HG02678 (cell line): ENCODE measurements at regions not wholly inside any gene's neighbourhood (a gene's known extent, or its start where the extent isn't known, plus 50 kb on each side); places are given as distances from the start of the nearest gene placed in this dataset.

Experiments used
- ATAC-seq: cut with Tn5 transposase; IDR thresholded peaks from one replicate; pipeline ENCODE4 v1.9.1; 2021; ENCODE audit warnings: mild to moderate bottlenecking, moderate library complexity; ENCODE audit not compliant: unreplicated experiment

DNA sequence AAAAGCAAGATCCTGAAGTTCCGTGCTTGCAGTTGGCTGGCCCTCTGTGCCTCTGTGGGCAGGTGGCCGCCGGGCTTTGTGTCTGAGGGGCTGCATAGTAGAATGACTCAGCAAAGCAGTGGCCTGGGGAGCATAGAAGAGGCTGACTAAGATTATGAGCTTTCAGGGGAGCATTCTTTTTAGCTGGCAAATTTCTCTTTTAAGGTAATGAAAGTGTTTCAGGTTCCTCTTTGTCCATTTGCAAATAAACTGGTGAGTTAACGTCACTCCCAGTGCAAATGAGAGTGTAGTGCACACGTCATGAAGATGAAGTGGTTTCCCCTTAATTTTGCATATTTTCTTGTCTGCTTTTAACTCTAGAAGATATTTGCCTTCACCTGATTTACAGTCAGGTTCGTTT is 98.6 kb downstream of the BCL2L11 start:
- peak; percentile 88 for ATAC-seq

DNA sequence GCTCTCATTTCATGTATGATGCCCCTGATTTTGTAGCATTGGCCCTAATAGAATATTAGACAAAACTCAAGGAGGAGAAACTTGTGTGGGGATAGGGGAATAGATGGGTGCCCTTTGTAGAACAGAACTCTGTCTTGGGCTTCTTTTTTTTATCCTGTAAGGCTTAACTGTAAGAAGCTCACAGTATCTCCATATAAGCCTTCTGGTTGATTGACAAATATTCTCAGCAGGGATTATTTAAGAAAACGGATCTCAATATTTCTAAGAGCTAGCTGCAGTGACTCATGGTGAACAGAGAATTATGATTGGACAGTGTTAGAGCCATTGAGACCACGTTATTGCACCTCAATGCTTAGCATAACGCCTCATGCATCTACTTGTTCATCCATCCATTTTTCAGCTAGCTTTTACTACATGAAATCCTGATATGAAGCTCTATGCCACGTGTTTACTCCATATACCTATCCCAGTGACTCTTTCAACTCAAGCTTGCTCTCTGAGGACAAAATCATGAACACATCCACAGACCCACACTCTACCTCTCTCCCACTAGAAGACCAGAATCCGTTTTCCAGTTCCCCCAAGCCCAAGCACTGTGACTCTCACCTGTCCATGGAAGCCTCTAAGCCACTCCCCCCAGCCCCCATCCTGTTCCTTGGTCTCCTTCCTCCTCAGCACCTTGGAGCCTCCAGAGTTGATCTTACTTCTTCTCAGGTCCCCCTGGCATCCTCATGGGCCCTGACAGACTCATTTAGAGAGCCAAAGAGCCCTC is 99.2 kb downstream of the BCL2L11 start:
- no peak for ATAC-seq

DNA sequence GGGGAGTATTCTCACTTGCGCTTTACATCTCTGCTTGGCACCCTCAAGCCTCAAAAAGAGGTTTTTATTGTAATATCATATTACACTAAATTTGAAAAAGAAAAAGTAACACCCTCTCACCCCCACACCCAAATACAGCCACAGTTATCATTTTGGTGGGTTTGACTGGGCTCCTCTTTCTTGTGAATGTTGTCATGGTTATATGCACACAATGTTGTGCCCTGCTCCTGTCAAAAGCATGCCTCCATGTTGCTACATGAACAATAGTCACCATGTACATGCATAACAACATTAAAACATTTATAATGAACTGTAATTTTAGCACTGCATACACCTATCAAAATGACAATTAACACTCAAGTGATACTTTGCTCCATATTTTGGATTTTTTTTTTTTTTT is 100.2 kb downstream of the BCL2L11 start:
- no peak for ATAC-seq

DNA sequence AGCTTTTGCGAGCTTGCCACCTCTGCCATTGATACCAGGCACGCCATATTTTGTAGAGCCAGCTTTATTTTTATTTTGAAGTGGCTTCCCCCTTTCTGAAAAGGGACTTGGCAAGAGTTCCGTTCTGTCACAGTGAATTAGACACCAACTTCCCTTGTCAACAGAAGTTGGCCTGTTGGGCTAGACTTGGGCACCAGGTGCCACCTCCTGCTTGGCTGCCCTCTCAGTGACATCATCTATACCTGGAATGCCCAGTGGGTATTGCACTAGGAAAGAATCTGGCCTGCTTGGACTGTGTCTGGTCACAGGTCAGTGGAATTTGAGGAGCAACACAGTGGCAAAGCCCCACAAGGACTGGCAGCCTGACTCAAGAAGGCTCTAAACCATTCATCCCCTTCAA is 101.0 kb downstream of the BCL2L11 start:
- ATAC-seq: no peak

DNA sequence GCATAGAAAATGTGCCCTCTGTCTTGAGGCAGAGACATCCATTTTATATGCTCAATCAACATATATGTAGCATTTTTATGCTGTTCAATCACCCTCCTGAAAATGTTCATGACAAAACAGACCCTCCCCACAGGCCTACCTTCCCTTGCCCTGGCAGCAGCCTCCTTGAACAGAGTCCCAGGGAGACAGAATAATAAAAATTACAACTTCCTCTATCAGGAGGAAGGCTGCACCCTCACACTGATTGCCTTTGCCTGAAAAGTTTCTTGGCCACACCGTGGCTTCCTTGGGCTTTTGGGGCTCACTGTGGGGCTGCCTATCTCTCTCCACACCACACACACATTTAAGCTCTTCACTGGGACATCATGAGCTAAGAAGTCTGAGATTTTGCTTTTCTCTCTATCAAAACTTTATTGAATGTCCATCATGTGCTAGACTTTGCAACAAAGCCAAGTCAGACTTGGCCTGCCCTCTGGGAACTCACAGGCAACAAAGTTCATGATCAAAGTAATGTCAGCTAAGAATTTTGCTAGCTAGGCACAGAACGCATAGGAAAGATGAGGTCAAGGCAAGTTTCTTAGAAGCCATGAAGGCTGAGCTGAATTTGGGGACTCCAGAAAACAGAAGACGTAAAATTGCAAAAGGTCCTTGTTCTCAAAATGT is 101.6 kb downstream of the BCL2L11 start:
- ATAC-seq: no peak

DNA sequence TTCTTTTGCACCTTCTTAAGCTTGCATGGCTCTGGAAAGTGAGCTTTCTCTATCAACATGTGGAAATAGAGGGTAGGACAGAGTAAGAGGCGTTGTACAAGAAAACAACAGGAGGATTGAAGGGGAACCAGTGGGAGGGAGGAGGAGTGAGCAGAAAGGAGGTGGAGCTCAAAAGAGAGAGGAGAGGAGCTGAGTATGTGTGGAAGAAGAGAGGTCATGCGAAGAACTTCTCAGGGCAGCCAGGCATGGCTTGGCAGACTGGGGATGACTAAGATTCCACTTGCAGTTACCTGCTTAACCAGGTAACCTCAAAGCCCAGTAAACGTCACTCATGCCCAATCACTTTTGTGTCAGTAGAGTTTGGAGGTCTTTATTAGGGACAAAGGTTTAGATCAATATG is 105.1 kb downstream of the BCL2L11 start:
- ATAC-seq: no peak

DNA sequence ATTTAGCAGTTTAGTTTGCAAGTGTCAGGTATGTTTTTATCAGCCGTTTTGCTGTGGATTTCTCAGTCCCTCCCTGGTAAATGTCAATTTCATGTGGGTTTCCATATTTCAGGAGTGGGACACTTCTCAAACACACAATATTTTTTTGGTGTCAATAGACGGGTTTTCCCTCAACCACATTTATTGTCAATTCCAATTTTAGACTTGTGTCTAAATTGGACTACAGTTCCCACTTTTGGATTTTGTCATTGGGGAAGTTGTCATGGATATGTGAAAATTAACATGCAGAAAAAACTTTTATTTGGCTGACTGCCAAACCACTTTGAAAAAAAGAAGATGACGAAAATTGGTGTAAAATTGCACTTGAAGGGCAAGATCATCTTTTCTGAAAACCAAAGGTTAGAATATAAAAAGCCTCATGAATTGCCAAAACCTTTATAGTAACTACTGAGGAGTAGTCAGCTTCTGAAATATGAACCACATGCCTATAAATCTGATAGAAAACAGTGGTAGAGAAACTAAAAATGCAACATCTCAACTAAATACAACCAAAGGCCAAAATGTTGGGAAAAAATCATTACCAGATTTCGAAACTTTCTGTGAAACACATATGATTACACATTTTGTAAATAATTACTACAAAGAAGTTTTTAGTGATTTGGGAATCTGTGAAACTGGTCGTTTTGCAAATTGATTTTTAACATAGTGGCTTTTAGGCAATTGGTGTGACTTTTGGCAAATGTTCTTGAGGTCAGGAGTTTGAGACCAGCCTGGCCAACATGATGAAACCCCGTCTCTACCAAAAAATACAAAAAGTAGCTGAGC is 106.4 kb downstream of the BCL2L11 start:
- ATAC-seq: no peak

DNA sequence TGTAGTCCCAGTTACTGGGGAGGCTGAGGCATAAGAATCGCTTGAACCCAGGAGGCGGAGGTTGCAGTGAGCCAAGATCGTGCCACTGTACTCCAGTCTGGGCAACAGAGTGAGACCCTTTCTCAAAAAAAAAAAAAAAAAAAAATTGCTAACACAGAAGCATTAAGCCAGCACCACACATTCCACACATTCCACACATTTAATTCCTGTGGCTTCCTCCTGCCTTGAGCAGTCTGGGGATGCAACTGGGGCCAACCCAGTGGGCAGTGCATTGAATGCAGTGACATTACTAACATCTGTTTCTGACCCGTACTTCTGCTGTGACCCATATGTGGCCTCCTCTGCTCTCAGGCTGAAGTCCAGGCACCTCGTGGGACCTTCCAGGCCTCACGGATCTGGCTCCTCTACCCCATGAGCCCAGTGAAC is 107.0 kb downstream of the BCL2L11 start:
- ATAC-seq: no peak

DNA sequence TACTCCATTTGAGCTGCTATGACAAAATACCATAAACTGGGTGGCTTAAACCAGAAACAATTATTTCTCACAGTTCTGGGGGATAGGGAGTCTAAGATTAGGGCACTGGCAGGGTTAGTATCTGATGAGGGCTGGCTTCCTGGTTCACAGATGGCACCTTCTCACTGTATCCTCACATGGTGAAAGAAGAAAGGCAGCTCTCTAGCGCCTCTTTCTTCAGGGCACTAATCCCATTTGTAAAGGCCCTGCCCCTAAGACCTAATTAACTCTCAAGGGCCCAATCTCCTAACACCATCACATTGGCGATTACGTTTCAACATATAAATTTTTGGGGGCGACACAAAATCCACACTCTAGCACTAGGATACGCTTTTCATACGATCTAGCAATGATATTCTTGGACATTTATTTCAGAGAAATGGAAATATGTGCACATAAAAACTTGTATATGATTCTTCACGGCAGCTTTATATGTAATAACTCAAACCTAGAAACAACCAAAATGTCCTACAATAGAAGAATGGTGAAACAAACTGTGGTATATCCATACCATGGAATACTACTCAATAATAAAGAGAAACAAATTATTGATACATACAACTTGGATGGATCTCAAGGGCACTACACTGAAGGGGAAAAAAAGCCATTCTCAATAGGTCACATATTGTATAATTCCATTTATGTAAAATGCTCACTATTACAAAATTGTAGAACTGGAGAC is 111.0 kb downstream of the BCL2L11 start:
- ATAC-seq: no peak

DNA sequence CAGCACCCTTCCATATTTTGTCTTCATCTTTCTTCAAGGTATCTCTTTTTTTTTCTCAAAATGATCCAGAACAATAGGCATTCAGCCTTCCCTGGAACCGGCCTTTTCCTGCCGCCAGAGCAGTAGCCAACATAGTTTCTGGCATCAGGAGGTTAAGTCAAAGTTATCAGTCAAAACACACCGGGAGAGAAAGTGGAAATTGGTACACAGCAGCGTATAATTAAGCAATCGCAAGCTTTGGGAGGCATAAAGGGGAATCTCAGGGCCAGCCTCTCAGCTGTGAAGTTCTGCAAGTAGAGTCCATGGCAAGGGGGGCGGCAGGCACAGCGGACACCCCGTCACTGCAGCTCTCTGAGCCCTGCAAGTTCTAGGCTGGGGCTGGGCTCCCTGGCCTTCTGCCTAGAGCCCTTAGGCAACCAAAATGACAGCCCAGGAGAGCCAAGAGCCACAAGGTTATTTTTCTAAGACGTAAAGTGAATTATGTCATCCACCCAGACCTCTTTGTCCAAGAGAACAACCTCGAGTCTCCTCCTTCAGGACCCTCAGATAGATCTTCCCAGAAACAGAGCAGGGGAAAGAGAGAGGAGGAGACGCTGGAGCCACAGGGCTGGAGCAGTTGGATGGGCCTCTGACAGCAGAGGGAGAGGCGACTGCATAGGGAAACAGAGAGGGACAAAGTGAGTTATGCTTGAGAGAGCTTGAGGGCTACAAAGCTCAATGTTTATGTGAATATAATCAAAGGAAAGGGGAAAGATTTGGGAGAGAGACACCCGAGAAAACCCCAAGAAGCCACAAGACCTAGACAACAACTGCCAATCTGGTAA is 114.7 kb downstream of the BCL2L11 start:
- ATAC-seq: no peak

DNA sequence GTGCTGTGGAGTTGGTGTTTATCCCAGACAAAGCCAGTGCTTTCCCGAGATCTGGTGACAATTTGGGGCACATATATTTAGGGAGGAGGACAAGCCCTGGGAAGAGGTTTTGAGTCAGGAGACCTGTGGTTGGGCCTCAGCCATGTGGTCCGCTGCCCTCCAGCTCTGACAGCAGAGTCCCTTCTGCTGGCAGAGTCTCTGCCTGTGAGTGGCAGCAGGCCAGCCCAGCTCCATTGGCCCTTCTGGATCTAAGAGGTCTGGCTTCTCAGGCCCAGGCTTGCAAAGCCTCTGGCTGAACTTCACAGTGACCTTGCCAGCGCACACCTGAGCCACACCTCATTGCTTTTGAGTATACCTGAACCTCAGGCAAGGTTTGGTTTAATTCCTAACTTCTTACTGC is 115.3 kb downstream of the BCL2L11 start:
- ATAC-seq: no peak

DNA sequence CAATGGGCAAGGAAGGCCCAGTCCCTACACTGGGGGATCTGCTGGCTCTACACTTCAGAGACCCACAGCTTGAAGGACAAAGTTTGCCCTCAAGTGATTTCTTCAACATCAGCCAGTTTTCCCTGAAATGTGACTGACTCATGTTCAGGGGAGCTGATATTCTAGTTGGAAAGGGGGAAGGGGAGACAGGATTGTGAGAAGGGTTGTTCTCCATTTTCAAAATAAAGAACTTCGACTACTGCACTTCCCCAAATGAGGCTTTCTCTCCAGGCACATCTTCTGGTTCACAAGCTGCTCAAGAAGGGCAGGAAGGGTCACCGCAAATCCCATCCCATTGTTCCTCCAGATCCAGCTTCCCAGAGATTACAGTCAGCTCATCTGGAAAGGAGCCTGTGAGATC is 117.6 kb downstream of the BCL2L11 start:
- ATAC-seq: no peak

DNA sequence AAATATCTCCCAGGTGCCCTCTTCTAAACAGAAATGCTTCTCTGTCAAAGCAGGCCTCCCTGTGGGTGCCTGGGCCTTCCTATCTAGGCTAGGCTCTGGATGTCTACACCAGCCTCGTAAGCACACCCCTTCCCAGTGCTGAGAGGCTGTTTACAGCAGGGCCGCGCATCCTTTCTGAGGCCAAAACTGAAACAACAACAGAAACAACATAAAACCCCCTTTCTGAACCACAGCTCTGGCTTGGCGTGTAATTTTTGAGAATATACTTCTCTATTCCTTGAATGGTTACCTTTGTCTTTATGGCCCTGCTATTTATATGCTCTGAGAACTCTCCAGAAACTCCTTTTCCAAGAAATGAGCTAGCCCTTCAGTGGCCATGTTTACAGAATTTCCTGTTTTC is 118.4 kb downstream of the BCL2L11 start:
- ATAC-seq: peak; percentile 93

DNA sequence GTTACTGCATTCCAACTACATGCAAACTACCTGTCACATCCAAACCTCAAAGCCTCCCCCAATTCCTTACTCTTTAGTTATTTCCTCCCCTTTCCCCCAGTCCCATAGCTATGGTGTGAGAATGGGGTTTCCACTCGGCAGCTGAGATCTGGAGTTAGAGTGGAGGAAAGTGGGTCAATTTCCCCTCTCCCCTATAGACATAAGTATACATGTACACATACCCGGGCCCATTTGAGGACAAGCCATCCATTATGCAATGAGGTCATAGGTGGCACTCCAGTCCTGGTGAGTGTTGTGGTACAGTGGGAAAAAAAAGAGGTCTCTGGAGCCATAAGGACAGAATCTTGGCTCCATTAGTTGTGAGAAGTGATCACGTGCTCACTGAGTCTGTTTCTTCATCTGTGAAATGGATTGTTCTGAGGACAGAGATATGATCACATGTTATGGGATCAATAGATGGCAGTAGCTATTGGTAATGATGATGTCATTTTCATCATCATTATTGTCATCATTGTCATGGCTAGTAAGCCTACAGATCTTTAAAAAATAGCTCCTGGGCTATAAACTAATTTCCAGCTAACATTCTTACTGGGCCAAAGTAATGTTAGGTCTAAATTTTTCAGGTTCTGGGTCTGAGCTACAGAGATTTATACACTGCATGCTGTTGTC is 119.0 kb downstream of the BCL2L11 start:
- ATAC-seq: no peak

DNA sequence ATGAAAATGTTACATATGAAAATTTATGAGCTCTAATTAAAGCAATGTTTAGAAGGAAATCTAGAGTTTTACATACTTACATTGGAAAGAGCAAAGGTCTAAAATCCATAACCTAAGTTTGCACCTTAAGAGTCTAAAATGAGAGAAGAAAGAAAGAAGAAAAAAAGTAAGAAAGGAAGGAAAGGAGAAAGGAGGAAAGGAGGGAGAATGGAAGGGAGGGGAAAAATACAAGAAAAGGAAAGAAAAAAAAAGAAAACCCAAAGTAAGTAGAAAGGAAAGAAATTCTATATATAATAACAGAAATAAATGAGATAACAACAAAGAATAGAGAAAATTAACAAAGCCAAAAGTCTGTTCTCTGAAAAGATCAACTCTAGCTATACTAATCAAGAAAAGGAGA is 122.6 kb downstream of the BCL2L11 start:
- no peak for ATAC-seq

DNA sequence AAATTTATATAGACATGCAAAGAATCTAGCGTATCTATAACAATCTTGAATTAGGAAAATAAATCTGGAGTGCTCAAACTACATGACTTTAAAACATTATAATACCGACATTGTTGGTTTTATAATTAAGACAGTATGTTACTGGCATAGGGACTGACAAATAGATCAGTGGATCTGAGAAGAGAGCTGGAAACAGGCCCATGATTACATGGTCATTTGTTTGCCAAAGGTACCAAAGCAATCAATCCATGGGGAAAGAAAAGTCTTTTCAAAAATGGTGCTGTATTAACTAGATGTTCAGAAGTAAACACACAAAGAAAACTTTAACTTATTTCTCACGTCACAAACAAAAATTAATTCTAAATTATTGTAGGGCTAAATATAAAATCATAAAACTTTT is 124.2 kb downstream of the BCL2L11 start:
- no peak for ATAC-seq

DNA sequence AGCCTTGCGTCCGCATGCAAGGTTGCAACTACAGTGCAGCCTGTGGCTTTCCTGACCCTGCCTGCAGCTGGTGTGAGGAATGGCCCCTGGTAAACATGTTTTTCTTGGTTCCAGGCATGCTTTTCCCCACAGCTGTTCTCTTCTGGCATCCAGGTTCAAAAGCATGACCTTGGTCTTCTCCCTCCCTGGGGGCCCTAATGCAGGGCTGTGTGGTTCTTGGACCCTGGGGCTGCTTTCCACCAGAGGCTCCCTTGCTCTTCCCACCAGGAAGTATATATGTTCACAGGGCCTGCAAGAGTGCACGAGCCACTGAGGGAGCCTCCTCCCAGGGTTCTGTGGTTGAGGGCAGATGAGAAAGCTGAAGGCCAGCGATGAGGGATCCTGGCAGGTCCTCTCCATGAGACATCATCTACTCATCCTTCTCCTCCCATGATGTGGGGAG is 125.9 kb downstream of the BCL2L11 start:
- ATAC-seq: no peak

DNA sequence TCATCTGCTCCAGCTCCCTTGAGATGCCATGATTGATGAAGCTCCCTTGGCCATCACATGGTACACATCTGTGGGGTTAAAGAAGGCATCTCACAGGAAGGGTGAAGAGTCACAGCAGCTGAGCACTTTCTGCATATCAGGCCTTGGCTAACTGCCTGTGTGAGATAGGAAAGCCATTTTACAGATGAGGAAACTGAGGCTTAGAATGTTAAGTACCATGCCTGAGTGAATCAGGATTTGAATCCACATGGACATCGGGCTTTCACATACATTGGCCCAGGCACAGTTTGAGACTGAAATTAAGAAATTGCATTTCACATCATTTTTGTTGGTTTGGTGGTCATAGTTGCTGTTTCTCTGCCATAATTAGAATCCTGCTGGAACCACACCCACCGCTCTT is 126.8 kb downstream of the BCL2L11 start:
- ATAC-seq: no peak

DNA sequence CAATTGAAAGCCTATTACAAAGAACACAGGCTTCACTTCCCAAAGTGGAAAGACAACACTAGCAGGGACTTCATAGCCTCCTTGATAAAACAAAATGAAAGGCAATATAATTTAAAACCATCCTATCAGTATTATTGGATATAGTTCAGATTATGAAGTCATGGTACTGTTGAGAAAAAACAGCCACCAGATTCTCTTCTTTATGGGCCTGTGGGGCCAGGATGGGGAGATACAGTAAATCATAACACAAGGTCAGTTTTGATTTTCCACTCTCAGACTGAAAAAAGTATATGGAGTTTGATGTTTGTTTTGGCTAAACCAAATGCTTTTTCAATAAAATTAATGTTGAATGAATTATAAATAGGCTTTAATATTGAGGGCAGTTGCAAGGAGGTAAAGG is 129.1 kb downstream of the BCL2L11 start:
- no peak for ATAC-seq
